ENCODE measurements at regions not wholly inside any gene's neighbourhood (a gene's known extent, or its start where the extent isn't known, plus 50 kb on each side); places are given as distances from the start of the nearest gene placed in this dataset.

GRCh38 chr17:65456368-65457151 is 104.9 kb downstream of the AXIN2 start:
- FAIRE-seq = no peak
- no peak for DNase-seq (ENCODE audit: insufficient read length, low spot score)
- TF ChIP-seq, protein P1, sequence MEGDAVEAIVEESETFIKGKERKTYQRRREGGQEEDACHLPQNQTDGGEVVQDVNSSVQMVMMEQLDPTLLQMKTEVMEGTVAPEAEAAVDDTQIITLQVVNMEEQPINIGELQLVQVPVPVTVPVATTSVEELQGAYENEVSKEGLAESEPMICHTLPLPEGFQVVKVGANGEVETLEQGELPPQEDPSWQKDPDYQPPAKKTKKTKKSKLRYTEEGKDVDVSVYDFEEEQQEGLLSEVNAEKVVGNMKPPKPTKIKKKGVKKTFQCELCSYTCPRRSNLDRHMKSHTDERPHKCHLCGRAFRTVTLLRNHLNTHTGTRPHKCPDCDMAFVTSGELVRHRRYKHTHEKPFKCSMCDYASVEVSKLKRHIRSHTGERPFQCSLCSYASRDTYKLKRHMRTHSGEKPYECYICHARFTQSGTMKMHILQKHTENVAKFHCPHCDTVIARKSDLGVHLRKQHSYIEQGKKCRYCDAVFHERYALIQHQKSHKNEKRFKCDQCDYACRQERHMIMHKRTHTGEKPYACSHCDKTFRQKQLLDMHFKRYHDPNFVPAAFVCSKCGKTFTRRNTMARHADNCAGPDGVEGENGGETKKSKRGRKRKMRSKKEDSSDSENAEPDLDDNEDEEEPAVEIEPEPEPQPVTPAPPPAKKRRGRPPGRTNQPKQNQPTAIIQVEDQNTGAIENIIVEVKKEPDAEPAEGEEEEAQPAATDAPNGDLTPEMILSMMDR (IDR thresholded peaks at IDR 0.05; ENCODE audit: insufficient read depth, missing control alignments) = no peak

DNA sequence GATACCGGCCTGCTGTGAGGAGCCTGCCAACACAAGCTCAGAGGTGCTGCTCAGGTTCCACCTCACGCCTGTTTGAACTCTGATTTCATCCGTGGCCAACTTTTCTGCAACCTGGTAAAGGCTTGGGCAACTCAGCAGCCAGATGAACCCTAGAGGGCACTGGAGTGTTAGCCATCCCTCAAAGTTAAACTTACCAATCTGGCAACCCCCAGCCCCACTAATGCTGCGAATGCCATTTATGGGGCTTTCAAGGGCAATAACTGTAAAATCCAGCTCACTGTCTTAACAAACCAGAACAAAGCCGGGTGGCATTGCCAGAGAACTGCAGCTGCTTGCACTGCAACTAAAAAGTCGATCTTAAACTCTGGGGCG is 105.5 kb downstream of the AXIN2 start:
- DNase-seq (ENCODE audit: insufficient read length, low spot score) = no peak
- TF ChIP-seq, protein P1 (IDR thresholded peaks at IDR 0.05; ENCODE audit: insufficient read depth, missing control alignments) = peak; percentile 67
- FAIRE-seq = no peak

DNA sequence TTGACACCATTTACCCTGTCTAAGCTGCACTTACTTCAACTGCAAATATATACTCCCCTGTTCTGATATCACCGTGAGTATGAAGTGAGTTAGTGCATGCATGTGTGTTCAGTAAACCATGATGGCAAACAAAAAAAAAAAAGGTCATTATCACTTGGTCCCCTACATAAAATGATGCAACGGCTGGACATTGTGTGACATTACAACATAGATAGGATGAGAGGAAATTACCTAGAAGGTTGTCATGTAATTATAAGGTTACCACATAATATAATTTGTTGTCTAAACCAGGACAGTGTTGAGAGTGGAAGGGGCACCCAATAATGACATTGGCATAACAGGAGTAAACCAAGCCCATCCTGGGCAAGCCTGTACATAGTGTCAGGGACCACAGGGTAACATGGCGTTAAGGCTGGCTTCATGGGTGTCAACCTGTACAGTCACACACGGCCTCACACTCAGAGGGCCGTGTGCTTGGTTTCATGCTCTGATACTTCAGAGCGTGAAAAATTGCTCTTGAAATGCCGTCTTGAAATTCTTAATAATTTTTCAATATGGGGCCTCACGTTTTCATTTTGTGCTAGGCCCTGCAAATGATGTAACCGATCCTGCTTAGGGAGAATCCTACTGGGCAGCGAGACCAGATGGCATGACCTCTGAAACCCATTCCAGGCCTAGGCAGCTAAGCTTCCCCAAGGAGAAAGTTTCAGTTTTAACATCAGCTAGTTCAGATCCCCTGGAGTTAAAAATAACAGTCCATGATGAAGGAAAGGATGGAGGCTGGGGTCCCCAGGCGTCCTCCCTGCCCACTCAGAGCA is 106.1 kb downstream of the AXIN2 start:
- TF ChIP-seq, protein P1 (IDR thresholded peaks at IDR 0.05; ENCODE audit: insufficient read depth, missing control alignments) = no peak
- FAIRE-seq = no peak
- no peak for DNase-seq (ENCODE audit: insufficient read length, low spot score)

- FAIRE-seq (no peak), DNase-seq (ENCODE audit: insufficient read length, low spot score) (no peak)
- TF ChIP-seq, protein P1 (IDR thresholded peaks at IDR 0.05; ENCODE audit: insufficient read depth, missing control alignments) = no peak
These were observed 108.1 kb downstream of the AXIN2 start for GRCh38 chr17:65453204-65453931.

DNA sequence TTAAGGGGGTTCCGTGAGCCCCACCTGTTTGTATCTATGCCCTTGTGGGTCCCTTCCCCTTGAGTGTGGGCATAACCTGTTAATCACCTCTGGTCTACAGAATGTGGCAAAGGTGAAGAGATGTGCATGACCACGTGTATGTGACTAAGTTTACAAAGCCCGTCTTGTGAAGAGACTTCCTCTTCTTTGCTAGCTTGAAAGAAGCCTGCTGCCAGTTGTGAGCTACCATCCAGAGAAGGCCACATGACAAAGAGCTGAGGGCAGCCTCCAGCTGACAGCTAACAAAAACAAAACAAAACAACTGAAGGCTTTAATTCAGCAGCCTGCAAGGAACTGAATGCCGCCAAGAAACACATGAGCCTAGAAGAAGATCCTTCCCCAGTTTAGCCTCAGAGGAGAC is 112.0 kb downstream of the AXIN2 start:
- no peak for DNase-seq (ENCODE audit: insufficient read length, low spot score)
- TF ChIP-seq, protein P1 (IDR thresholded peaks at IDR 0.05; ENCODE audit: insufficient read depth, missing control alignments) = no peak
- FAIRE-seq = no peak

DNA sequence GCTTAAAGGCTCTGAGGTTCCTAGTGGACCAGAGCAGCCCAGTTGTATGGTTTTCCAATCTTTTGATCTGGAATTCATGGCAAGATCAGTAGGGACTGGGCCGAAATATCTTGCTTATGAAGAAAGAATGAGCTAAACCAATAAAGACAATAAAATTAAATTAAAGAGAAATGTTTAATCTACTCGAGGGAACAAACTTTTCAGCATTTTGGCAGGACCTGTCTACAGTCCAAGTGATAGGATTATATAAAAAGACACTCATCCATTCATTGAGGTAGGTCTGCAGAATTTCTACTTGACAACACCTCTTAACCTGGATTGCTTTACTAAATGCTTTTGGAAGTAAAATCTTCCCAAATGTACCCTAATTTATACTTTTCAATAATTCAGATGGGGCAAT is 113.6 kb downstream of the AXIN2 start:
- no peak for FAIRE-seq
- no peak for DNase-seq (ENCODE audit: insufficient read length, low spot score)
- TF ChIP-seq, protein P1 (IDR thresholded peaks at IDR 0.05; ENCODE audit: insufficient read depth, missing control alignments) = no peak

All from D721Med (cell line).